B cell (primary cell): ENCODE measurements at regions not wholly inside any gene's neighbourhood (a gene's known extent, or its start where the extent isn't known, plus 50 kb on each side); places are given as distances from the start of the nearest gene placed in this dataset.

Source experiments
- EZH2 ChIP-seq: IDR thresholded peaks from 2 replicates; pipeline ENCODE4 v1.6.1; 2012; ENCODE audit warnings: borderline replicate concordance, low read depth, mild to moderate bottlenecking, moderate library complexity, low read length; ENCODE audit not compliant: insufficient read depth, poor library complexity, severe bottlenecking
- TF ChIP-seq, protein P1 (sequence below): fragments of 200-600 bp; IDR thresholded peaks from one replicate; pipeline ENCODE4 v1.8.0; 2022; ENCODE audit warnings: antibody characterized with exemption, mild to moderate bottlenecking

DNA sequence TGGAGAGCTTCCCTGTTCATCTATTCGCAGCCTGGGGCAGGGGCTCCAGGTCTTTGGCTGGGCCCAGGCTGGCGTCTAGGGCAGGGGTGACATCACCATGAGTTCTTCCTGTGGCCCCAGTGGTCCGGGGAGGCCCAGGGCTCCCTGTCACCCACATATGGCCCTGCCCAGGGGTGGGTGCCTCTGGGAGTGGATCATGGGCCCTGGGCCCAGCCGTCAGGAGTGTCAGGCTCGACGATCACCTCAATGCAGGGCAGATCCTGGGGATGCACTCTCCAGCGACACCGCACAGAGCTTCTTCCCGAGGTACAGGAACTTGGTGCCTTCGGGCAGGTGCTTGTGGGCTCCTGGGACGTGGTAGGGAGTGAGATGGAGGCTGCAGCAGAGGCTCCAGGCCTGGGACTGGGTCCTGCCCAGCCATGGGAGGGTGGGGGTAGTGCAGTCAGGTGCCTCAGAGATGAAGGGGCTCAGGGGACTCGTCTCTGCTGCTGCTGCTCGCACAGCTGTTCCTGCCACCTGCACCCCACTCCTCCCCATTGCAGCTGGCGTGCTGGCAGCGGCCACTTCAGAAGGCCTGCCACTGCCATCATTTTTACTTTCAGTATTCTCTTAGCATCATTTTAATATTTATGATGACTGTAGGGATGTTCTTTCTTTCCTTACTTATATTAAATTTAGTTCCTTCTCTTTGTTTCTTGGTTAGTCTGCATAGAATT is 196.0 kb upstream of the VRK2 start:
- TF ChIP-seq, protein P1, sequence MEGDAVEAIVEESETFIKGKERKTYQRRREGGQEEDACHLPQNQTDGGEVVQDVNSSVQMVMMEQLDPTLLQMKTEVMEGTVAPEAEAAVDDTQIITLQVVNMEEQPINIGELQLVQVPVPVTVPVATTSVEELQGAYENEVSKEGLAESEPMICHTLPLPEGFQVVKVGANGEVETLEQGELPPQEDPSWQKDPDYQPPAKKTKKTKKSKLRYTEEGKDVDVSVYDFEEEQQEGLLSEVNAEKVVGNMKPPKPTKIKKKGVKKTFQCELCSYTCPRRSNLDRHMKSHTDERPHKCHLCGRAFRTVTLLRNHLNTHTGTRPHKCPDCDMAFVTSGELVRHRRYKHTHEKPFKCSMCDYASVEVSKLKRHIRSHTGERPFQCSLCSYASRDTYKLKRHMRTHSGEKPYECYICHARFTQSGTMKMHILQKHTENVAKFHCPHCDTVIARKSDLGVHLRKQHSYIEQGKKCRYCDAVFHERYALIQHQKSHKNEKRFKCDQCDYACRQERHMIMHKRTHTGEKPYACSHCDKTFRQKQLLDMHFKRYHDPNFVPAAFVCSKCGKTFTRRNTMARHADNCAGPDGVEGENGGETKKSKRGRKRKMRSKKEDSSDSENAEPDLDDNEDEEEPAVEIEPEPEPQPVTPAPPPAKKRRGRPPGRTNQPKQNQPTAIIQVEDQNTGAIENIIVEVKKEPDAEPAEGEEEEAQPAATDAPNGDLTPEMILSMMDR, result no peak
- no peak for TF ChIP-seq EZH2
